Activated CD4-positive, CD25-positive, alpha-beta regulatory T cell treated with anti-CD3 and anti-CD28 coated beads, Interleukin-2, amount 50 U/mL, for 24 hours (primary cell): ENCODE measurements at regions not wholly inside any gene's neighbourhood (a gene's known extent, or its start where the extent isn't known, plus 50 kb on each side); places are given as distances from the start of the nearest gene placed in this dataset.

ENCODE experiments used
- ATAC-seq, 2 donors: fragments of 150-1000 bp; cut with Tn5 transposase; one replicate each; pipeline ENCODE4 v1.10.0; 2021; ENCODE audit warnings: mild to moderate bottlenecking in 1 of 2, moderate library complexity in 1 of 2

DNA sequence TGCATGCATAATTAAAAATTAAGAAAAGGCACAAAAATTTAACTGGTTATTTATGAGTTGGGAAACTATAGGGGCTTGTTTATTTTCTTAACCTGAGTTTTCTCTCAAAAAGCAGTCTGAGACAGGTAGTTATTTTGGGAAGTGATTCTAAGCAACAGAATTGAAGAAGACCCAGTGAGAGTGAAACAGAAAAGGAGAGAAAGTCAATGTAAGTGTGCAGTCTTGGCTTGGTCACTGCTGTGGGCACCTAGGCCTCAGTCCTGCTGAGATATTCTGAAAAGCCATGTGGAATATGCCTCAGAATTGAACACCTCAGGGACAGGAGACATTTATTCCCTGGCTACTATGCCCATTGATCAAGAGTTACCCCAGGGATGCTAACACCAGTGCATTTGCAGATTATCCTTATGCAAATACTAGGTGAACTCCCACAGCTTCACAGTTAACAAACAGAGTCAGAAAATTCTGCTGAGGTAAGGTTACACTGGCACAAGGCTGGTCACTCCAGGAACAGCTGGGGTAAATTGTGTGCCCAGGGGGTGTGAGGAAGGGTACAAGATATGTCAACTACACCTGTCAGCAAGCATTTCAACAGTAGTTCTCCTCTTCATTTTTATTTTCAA is 222.7 kb downstream of the EFHB start:
- no peak for ATAC-seq

DNA sequence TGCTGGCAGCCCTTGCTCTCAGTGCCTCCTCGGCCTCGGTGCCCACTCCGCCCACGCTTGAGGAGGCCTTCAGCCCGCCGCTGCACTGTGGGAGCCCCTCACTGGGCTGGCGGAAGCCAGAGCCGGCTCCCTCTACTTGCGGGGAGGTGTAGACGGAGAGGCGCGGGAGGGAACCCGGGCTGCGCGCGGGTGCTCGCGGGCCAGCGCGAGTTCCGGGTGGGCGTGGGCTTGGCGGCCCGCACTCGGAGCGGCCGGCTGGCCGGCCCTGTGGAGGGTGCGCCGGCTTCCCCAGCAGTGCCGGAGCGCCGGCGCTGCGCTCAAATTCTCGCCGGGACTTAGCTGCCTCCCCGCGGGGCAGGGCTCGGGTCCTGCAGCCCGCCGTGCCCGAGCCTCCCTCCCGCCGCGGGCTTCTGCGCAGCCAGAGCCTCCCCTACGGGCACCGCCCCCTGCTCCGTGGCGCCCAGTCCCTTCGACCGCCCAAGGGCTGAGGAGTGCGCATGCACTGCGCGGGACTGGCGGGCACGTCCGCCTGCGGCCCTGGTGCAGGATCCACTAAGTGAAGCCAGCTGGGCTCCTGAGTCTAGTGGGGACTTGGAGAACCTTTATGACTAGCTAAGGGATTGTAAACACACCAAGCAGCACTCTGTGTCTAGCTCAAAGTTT is 231.5 kb downstream of the EFHB start:
- ATAC-seq = no peak

- no peak for ATAC-seq
These were observed 245.2 kb downstream of the EFHB start for GRCh38 chr3:19688767-19689166.

DNA sequence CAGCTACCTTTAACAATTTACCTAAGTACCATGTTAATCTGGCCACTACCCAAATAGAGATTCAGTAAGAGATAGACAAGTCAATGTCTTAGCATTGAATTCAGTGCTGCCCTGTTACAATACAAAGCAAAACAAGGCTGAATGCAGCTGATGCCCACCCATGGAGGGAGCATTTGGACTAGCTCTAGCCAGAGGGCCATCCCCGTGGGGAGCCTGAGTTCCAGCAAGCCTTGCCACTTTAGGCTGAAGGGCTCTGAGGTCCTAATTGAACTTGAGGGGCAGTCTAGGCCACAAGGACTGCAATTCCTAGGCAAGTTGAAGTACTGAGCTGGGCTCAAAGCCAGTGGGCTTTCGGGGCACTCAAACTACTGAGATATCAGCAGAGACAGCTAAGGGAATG is 265.9 kb downstream of the EFHB start:
- no peak for ATAC-seq

- ATAC-seq = no peak
These were observed 271.5 kb downstream of the EFHB start for GRCh38 chr3:19662486-19662885.

DNA sequence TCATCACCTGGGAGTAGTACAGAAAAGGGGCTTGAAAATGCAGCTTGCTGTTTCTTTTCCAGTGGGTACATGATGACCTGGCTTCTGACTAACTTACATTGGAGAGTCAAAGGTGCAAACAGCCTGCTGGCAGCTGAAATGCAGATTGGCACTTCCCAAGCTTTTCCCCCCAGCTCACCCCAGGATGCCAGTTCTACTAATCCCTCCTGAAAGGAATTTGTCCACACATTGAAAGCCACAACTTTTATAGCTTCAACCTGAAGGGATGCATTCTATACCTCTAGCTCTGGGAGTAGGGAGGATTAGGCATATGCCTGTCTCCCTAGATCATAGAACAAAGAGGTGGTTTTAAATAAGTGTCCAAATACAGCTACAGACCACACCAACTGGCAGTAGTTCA is 281.7 kb downstream of the EFHB start:
- ATAC-seq = no peak

- peak; percentile 25 to 51 for ATAC-seq
These were observed 288.9 kb downstream of the EFHB start for GRCh38 chr3:19645093-19645492.

- no peak for ATAC-seq
These were observed 289.6 kb downstream of the EFHB start for GRCh38 chr3:19644405-19644804.

DNA sequence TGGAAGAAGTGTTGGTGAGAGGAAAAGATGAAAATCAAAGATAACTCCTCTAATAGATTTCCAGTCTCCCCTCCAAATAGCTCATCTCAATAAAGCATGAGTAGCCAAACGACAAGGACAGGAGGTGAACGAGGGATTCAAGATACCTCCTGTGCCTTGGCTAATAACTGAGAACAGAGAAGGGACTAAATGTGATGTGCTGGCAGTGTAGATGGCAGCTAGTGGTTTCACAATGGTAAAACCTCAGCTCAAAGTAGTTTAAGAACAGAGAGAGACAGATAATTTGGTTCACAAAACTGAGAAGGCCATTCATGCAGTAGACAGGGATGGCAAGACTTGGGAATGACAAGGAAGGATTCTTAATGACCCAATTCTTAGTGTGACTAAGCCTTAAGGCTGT is 292.6 kb downstream of the EFHB start:
- no peak for ATAC-seq

DNA sequence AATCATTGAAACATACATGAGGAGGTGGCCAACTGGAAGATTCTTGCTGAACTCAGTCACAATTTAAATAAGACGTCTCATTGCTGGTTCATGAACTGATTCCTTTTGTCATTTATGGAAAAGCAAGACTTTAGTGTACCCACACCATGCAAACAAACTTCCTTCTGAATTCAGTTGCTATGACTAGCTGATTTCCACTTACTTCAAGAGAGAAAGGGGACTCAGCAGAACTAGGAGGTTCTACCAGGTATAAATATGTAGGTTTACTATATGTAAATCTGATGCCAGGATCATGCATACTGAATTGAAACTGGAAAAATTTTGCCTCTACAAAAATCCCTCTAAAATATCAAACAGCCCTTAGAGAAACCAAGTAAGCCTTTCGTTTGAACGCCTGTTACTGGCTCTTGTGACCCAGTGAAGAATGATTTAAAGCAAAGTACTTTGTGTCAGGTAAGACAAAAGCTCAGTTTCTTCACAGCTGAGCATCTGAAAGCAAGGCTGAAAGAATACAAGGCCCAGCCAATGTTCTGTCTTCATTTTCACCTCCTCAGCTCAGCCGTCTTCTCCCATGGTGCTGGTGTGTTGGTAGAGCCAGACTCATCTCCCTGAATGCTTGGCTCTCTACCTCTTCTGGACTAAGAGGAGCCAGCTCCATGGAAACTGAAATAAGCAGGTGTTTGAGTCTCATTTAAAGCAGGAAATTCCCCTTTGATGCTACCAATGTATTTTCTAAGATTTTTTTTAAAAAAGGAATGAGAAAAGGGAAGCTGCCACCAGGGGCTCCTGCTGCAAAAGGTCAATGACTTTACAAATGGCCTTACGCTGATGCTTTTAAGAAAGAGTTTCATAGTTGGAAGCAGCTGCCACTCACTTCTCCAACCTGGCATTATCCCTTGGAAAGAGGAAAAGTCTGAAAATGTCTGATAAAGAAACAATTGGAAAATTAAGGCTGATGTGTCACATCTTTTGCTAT is 301.6 kb downstream of the EFHB start:
- no peak for ATAC-seq

- ATAC-seq = no peak
These were observed 335.1 kb downstream of the EFHB start for GRCh38 chr3:19598870-19599269.

GRCh38 chr3:19596408-19596807 is 337.6 kb downstream of the EFHB start:
- no peak for ATAC-seq

- ATAC-seq = no peak
These were observed 338.1 kb downstream of the EFHB start for GRCh38 chr3:19595884-19596283.
